ENCODE measurements at regions not wholly inside any gene's neighbourhood (a gene's known extent, or its start where the extent isn't known, plus 50 kb on each side); places are given as distances from the start of the nearest gene placed in this dataset.

DNA sequence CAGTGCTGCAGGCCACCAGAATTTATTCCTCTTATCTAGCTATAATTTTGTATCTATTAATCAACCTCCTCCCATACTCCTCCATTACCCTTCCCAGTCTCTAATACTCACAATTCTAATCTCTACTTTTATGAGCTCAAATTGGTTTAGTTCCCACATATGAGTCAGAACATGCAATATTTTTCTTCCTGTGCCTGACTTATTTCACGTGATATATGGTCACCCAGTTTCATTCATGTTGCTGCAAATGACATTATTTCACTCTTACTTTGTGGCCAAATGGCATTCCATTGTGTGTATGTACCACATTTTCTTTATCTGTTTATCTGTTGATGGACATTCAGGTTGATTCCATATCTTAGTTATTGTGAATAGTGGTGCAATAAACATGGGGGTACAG, 483.5 kb downstream of the ACTRT1 start:
- TF ChIP-seq SP2 (IDR thresholded peaks at IDR 0.05; ENCODE audit: low read length) (no peak), RNF2 (IDR thresholded peaks at IDR 0.05; ENCODE audit: borderline replicate concordance, low read depth, low read length, missing control alignments, poor library complexity, severe bottlenecking) (no peak), SRF (IDR thresholded peaks at IDR 0.05; ENCODE audit: low read depth, low read length) (no peak), POLR2A (IDR thresholded peaks at IDR 0.05; ENCODE audit: control extremely low read depth in 1 of 2, low read depth in 2 of 2, low read length in 2 of 2) (no peak), RBBP5 (IDR thresholded peaks at IDR 0.05; ENCODE audit: borderline replicate concordance, low read depth, low read length) (no peak)
- TF ChIP-seq, protein P1, sequence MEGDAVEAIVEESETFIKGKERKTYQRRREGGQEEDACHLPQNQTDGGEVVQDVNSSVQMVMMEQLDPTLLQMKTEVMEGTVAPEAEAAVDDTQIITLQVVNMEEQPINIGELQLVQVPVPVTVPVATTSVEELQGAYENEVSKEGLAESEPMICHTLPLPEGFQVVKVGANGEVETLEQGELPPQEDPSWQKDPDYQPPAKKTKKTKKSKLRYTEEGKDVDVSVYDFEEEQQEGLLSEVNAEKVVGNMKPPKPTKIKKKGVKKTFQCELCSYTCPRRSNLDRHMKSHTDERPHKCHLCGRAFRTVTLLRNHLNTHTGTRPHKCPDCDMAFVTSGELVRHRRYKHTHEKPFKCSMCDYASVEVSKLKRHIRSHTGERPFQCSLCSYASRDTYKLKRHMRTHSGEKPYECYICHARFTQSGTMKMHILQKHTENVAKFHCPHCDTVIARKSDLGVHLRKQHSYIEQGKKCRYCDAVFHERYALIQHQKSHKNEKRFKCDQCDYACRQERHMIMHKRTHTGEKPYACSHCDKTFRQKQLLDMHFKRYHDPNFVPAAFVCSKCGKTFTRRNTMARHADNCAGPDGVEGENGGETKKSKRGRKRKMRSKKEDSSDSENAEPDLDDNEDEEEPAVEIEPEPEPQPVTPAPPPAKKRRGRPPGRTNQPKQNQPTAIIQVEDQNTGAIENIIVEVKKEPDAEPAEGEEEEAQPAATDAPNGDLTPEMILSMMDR (IDR thresholded peaks at IDR 0.05; ENCODE audit: control extremely low read depth in 1 of 3, insufficient read depth in 1 of 3, low read depth in 1 of 3, low read length in 3 of 3): no peak
